ENCODE measurements at regions not wholly inside any gene's neighbourhood (a gene's known extent, or its start where the extent isn't known, plus 50 kb on each side); places are given as distances from the start of the nearest gene placed in this dataset.

- peak; percentile 52 for DNase-seq (ENCODE audit: low read depth)
- H3K4me3 ChIP-seq (ENCODE audit: low read length), result no peak overlapping the region
- no peak for TF ChIP-seq CTCF (IDR thresholded peaks at IDR 0.05; ENCODE audit: insufficient read depth, low read depth, low read length, missing control alignments)
Measured at GRCh38 chr1:186620566-186621350, 59.5 kb downstream of the PTGS2 start.

GRCh38 chr1:186618401-186619170, 61.6 kb downstream of the PTGS2 start:
- peak; percentile 71 for DNase-seq (ENCODE audit: low read depth)
- no peak for TF ChIP-seq CTCF (IDR thresholded peaks at IDR 0.05; ENCODE audit: insufficient read depth, low read depth, low read length, missing control alignments)
- H3K4me3 ChIP-seq (ENCODE audit: low read length), result peak overlapping the region; percentile 28

- no peak for DNase-seq (ENCODE audit: low read depth)
- no peak for TF ChIP-seq CTCF (IDR thresholded peaks at IDR 0.05; ENCODE audit: insufficient read depth, low read depth, low read length, missing control alignments)
- no peak overlapping the region for H3K4me3 ChIP-seq (ENCODE audit: low read length)
Measured at GRCh38 chr1:186617926-186618325, 62.3 kb downstream of the PTGS2 start.

GRCh38 chr1:186616511-186616910, 63.7 kb downstream of the PTGS2 start:
- H3K4me3 ChIP-seq (ENCODE audit: low read length), result no peak overlapping the region
- no peak for TF ChIP-seq CTCF (IDR thresholded peaks at IDR 0.05; ENCODE audit: insufficient read depth, low read depth, low read length, missing control alignments)
- DNase-seq (ENCODE audit: low read depth), result no peak

GRCh38 chr1:186615332-186615731, 64.9 kb downstream of the PTGS2 start:
- H3K4me3 ChIP-seq (ENCODE audit: low read length), result no peak overlapping the region
- TF ChIP-seq CTCF (IDR thresholded peaks at IDR 0.05; ENCODE audit: insufficient read depth, low read depth, low read length, missing control alignments), result no peak
- no peak for DNase-seq (ENCODE audit: low read depth)

GRCh38 chr1:186611156-186611555, 69.1 kb downstream of the PTGS2 start:
- no peak for DNase-seq (ENCODE audit: low read depth)
- no peak for TF ChIP-seq CTCF (IDR thresholded peaks at IDR 0.05; ENCODE audit: insufficient read depth, low read depth, low read length, missing control alignments)

More at GRCh38 chr1:186611156-186611555, 69.1 kb downstream of the PTGS2 start:
- H3K4me3 ChIP-seq (ENCODE audit: low read length), result no peak overlapping the region
